Uterus (tissue), 3 donors: ENCODE measurements at regions not wholly inside any gene's neighbourhood (a gene's known extent, or its start where the extent isn't known, plus 50 kb on each side); places are given as distances from the start of the nearest gene placed in this dataset.
"Not testable (repeated sequence)": the region's sequence is repeated elsewhere in the genome, so short reads cannot be mapped to it uniquely, and the experiment has no call there.

ENCODE experiments used
- DNase-seq, 2 donors: peaks; one replicate each; pipeline ENCODE4 v3.0.0-alpha.2; 2019 to 2020
- H3K27ac ChIP-seq, 2 donors: fragments of 200-600 bp; sonication (generic); 1 replicate in 1 of 2; 2 replicates in 1 of 2; pipeline ENCODE4 v1.5.1; 2016 to 2018
- H3K27me3 ChIP-seq, 2 donors: fragments of 200-600 bp; sonication (generic); one replicate each; pipeline ENCODE4 v1.5.1; 2018 to 2019; ENCODE audit warnings: control low read depth in 1 of 2
- H3K36me3 ChIP-seq, 2 donors: fragments of 200-600 bp; sonication (generic); one replicate each; pipeline ENCODE4 v1.5.1; 2019; ENCODE audit warnings: control low read depth in 1 of 2
- H3K4me1 ChIP-seq, 2 donors: fragments of 200-600 bp; sonication (generic); one replicate each; pipeline ENCODE4 v1.5.1; 2018 to 2019; ENCODE audit warnings: control low read depth in 1 of 2
- H3K4me3 ChIP-seq, 2 donors: fragments of 200-600 bp; sonication (generic); 1 replicate in 1 of 2; 2 replicates in 1 of 2; pipeline ENCODE4 v1.5.1; 2018 to 2019; ENCODE audit warnings: mild to moderate bottlenecking in 1 of 2
- H3K9me3 ChIP-seq, 2 donors: fragments of 200-600 bp; sonication (generic); one replicate each; pipeline ENCODE4 v1.5.1; 2019; ENCODE audit warnings: control low read depth in 1 of 2
- POLR2A ChIP-seq, 2 donors: fragments of 450-650 bp; IDR thresholded peaks; one replicate each; pipeline ENCODE4 v1.6.1; 2016; ENCODE audit warnings: antibody characterized with exemption in 2 of 2, mild to moderate bottlenecking in 1 of 2, moderate library complexity in 1 of 2
- intact Hi-C: fragments of 100-400 bp; cut with DNase I; formaldehyde crosslinking; loops from one replicate; pipeline ENCODE4 v1.15.1; 2023; ENCODE audit warnings: low total_unique reads
- TF ChIP-seq, protein P1 (sequence below), 4 experiments: fragments of 200-600 bp in 2 of 4; fragments of 450-650 bp in 2 of 4; sonication (generic) in 2 of 4; IDR thresholded peaks; one replicate each; pipeline ENCODE4 v1.5.1; 2016 to 2019; ENCODE audit warnings: antibody characterized with exemption in 4 of 4, mild to moderate bottlenecking in 2 of 4, moderate library complexity in 1 of 4
- donor health status: DM: yes; HTN: yes; CAD: no.

- H3K27me3 ChIP-seq: no peaks in the 10 kb centered on the region
- TF ChIP-seq, protein P1, sequence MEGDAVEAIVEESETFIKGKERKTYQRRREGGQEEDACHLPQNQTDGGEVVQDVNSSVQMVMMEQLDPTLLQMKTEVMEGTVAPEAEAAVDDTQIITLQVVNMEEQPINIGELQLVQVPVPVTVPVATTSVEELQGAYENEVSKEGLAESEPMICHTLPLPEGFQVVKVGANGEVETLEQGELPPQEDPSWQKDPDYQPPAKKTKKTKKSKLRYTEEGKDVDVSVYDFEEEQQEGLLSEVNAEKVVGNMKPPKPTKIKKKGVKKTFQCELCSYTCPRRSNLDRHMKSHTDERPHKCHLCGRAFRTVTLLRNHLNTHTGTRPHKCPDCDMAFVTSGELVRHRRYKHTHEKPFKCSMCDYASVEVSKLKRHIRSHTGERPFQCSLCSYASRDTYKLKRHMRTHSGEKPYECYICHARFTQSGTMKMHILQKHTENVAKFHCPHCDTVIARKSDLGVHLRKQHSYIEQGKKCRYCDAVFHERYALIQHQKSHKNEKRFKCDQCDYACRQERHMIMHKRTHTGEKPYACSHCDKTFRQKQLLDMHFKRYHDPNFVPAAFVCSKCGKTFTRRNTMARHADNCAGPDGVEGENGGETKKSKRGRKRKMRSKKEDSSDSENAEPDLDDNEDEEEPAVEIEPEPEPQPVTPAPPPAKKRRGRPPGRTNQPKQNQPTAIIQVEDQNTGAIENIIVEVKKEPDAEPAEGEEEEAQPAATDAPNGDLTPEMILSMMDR (IDR thresholded peaks at IDR 0.05): no peak
- no peak for TF ChIP-seq POLR2A (IDR thresholded peaks at IDR 0.05)
- no peaks in the 10 kb centered on the region for H3K4me1 ChIP-seq
- DNase-seq: no peak
- intact Hi-C loops: no loop called here
- H3K36me3 ChIP-seq: no peaks in the 10 kb centered on the region
- no peaks in the 10 kb centered on the region for H3K9me3 ChIP-seq
- no peak overlapping the region for H3K4me3 ChIP-seq
- H3K27ac ChIP-seq: no peak overlapping the region
These were observed 185.8 kb downstream of the B3GLCT start for GRCh38 chr13:31385540-31385939.

DNA sequence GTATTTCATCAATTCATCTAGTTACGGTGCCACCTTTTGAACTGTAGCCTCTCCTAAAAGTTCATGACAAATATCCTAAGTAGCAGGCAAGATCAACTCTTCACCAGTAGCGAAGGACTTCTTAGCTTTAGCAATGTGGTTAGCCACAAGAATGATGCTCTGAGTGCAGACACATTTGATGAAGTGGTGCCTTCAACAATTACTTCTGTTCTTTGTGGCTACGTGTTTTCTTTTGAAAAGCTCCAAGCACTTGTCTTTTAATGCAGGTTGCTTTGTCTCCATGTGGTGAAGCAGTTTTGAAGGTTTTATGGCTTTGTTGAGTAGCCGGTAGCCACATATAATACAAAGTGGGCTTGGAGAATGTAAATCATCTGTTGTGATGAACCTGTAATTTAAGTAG lies 194.7 kb downstream of the B3GLCT start:
- H3K27me3 ChIP-seq: no peaks in the 10 kb centered on the region
- no peaks in the 10 kb centered on the region for H3K36me3 ChIP-seq
- H3K4me3 ChIP-seq: no peak overlapping the region
- H3K27ac ChIP-seq: no peak overlapping the region
- H3K4me1 ChIP-seq: no peaks in the 10 kb centered on the region
- no peak for DNase-seq
- TF ChIP-seq POLR2A (IDR thresholded peaks at IDR 0.05): no peak
- TF ChIP-seq, protein P1 (IDR thresholded peaks at IDR 0.05): no peak
- intact Hi-C loops: no loop called here
- peaks cover 0 to 4% of the 10 kb centered on the region in 2 donors for H3K9me3 ChIP-seq

GRCh38 chr13:31395090-31395489 lies 195.3 kb downstream of the B3GLCT start:
- Histone ChIP-seq H3K27ac (no peak overlapping the region), H3K9me3 (peaks cover 0 to 4% of the 10 kb centered on the region in 2 donors), H3K27me3 (no peaks in the 10 kb centered on the region), H3K4me3 (no peak overlapping the region), H3K36me3 (no peaks in the 10 kb centered on the region), H3K4me1 (no peaks in the 10 kb centered on the region)
- no peak for TF ChIP-seq POLR2A (IDR thresholded peaks at IDR 0.05)
- TF ChIP-seq, protein P1 (IDR thresholded peaks at IDR 0.05): no peak
- no peak for DNase-seq
- intact Hi-C loops: no loop called here

GRCh38 chr13:31399690-31400089 lies 199.9 kb downstream of the B3GLCT start:
- no peaks in the 10 kb centered on the region for H3K4me1 ChIP-seq
- H3K9me3 ChIP-seq: peaks cover 0 to 4% of the 10 kb centered on the region in 2 donors
- H3K4me3 ChIP-seq: no peak overlapping the region
- H3K36me3 ChIP-seq: no peaks in the 10 kb centered on the region
- H3K27ac ChIP-seq: no peak overlapping the region
- no peak for DNase-seq
- intact Hi-C loops: no loop called here
- no peaks in the 10 kb centered on the region for H3K27me3 ChIP-seq
- no peak for TF ChIP-seq POLR2A (IDR thresholded peaks at IDR 0.05)
- TF ChIP-seq, protein P1 (IDR thresholded peaks at IDR 0.05): no peak

- DNase-seq, H3K27me3 ChIP-seq, H3K4me3 ChIP-seq, H3K4me1 ChIP-seq, intact Hi-C loops, H3K27ac ChIP-seq, H3K9me3 ChIP-seq, H3K36me3 ChIP-seq: not testable (repeated sequence)
These were observed 203.9 kb downstream of the B3GLCT start for GRCh38 chr13:31403711-31404110.

GRCh38 chr13:31408927-31409326 lies 209.2 kb downstream of the B3GLCT start:
- Histone ChIP-seq H3K27ac (no peak overlapping the region), H3K9me3 (no peaks in the 10 kb centered on the region), H3K27me3 (no peaks in the 10 kb centered on the region), H3K4me1 (no peaks in the 10 kb centered on the region), H3K4me3 (no peak overlapping the region), H3K36me3 (no peaks in the 10 kb centered on the region)
- intact Hi-C loops: no loop called here
- TF ChIP-seq, protein P1 (IDR thresholded peaks at IDR 0.05): no peak
- no peak for TF ChIP-seq POLR2A (IDR thresholded peaks at IDR 0.05)
- no peak for DNase-seq
